Mucosa of descending colon (tissue), 3 donors: ENCODE measurements at regions not wholly inside any gene's neighbourhood (a gene's known extent, or its start where the extent isn't known, plus 50 kb on each side); places are given as distances from the start of the nearest gene placed in this dataset.

ENCODE experiments used
- ATAC-seq: fragments of 200-7000 bp; cut with Tn5 transposase; one replicate; pipeline ENCODE4 v1.9.1; 2020; ENCODE audit warnings: mild to moderate bottlenecking, moderate library complexity
- DNase-seq, 3 donors: peaks; one replicate each; pipeline ENCODE4 v3.0.0-alpha.2; 2020
- H3K36me3 ChIP-seq: fragments of 200-600 bp; one replicate; pipeline ENCODE4 v1.8.0; 2021; ENCODE audit warnings: low read depth, mild to moderate bottlenecking
- H3K4me1 ChIP-seq: fragments of 200-600 bp; one replicate; pipeline ENCODE4 v1.8.0; 2021; ENCODE audit warnings: low read depth, mild to moderate bottlenecking
- H3K4me3 ChIP-seq: fragments of 200-600 bp; one replicate; pipeline ENCODE4 v1.8.0; 2021; ENCODE audit warnings: mild to moderate bottlenecking
- H3K9me3 ChIP-seq: fragments of 200-600 bp; one replicate; pipeline ENCODE4 v1.8.0; 2021; ENCODE audit warnings: mild to moderate bottlenecking
- CTCF ChIP-seq: fragments of 200-600 bp; IDR thresholded peaks from one replicate; pipeline ENCODE4 v1.8.0; 2022; ENCODE audit warnings: antibody characterized with exemption, mild to moderate bottlenecking
- intact Hi-C, 2 donors: fragments of 100-400 bp; cut with DNase I in 1 of 2; cut with micrococcal nuclease in 1 of 2; formaldehyde crosslinking; loops; one replicate each; pipeline versions ENCODE4 v1.11.0 to v1.11.1; 2022; cut with DNase I, micrococcal nuclease
- donor health status: DM: no; HTN: no; CAD: no; lungs with moderate emphysema.
- donor health status: DM: no; HTN: no; CAD: no.
- donor health status: DM: no; HTN: yes; CAD: no.

- H3K9me3 ChIP-seq: no peaks in the 10 kb centered on the region
- TF ChIP-seq CTCF: no peak
- intact Hi-C loops: no loop called here
- no peaks in the 10 kb centered on the region for H3K36me3 ChIP-seq
- no peak overlapping the region for H3K4me3 ChIP-seq
- H3K4me1 ChIP-seq: no peaks in the 10 kb centered on the region
- ATAC-seq (no peak), DNase-seq (no peak)
These were observed 148.9 kb upstream of the SLC39A10 start for GRCh38 chr2:195508139-195508455.

GRCh38 chr2:195507447-195508138, 149.4 kb upstream of the SLC39A10 start:
- intact Hi-C loops: no loop called here
- no peak overlapping the region for H3K4me3 ChIP-seq
- no peaks in the 10 kb centered on the region for H3K9me3 ChIP-seq
- H3K4me1 ChIP-seq: peaks cover 4% of the 10 kb centered on the region
- H3K36me3 ChIP-seq: no peaks in the 10 kb centered on the region
- ATAC-seq (no peak), DNase-seq (no peak)
- no peak for TF ChIP-seq CTCF

- DNase-seq (no peak), ATAC-seq (no peak)
- H3K36me3 ChIP-seq: no peaks in the 10 kb centered on the region
- H3K4me3 ChIP-seq: no peak overlapping the region
- no peaks in the 10 kb centered on the region for H3K9me3 ChIP-seq
- no peak for TF ChIP-seq CTCF
- H3K4me1 ChIP-seq: peaks cover 7% of the 10 kb centered on the region
- intact Hi-C loops: no loop called here
These were observed 151.3 kb upstream of the SLC39A10 start for GRCh38 chr2:195505701-195506100.

GRCh38 chr2:195503208-195503607, 153.8 kb upstream of the SLC39A10 start:
- intact Hi-C loops: no loop called here
- H3K9me3 ChIP-seq: no peaks in the 10 kb centered on the region
- TF ChIP-seq CTCF: no peak
- DNase-seq (no peak), ATAC-seq (no peak)
- no peaks in the 10 kb centered on the region for H3K36me3 ChIP-seq
- H3K4me3 ChIP-seq: no peak overlapping the region
- H3K4me1 ChIP-seq: peaks cover 7% of the 10 kb centered on the region

- no peak for TF ChIP-seq CTCF
- no peak overlapping the region for H3K4me3 ChIP-seq
- no peaks in the 10 kb centered on the region for H3K36me3 ChIP-seq
- ATAC-seq (no peak), DNase-seq (no peak)
- no peaks in the 10 kb centered on the region for H3K9me3 ChIP-seq
- intact Hi-C loops: no loop called here
- peaks cover 7% of the 10 kb centered on the region for H3K4me1 ChIP-seq
These were observed 155.3 kb upstream of the SLC39A10 start for GRCh38 chr2:195501746-195502145.

- ATAC-seq (no peak), DNase-seq (no peak)
- no peak for TF ChIP-seq CTCF
- Histone ChIP-seq H3K9me3 (no peaks in the 10 kb centered on the region), H3K4me3 (no peak overlapping the region), H3K4me1 (peaks cover 7% of the 10 kb centered on the region), H3K36me3 (no peaks in the 10 kb centered on the region)
- intact Hi-C loops: no loop called here
These were observed 156.1 kb upstream of the SLC39A10 start for GRCh38 chr2:195500879-195501278.
